GM21576 (cell line): ENCODE measurements at regions not wholly inside any gene's neighbourhood (a gene's known extent, or its start where the extent isn't known, plus 50 kb on each side); places are given as distances from the start of the nearest gene placed in this dataset.
"Not testable (repeated sequence)": the region's sequence is repeated elsewhere in the genome, so short reads cannot be mapped to it uniquely, and the experiment has no call there.

ENCODE experiments used
- ATAC-seq: cut with Tn5 transposase; IDR thresholded peaks from one replicate; pipeline ENCODE4 v1.9.1; 2021; ENCODE audit warnings: mild to moderate bottlenecking, moderate library complexity; ENCODE audit not compliant: unreplicated experiment

GRCh38 chr17:70984873-70985272 lies 815.5 kb downstream of the KCNJ2 start:
- no peak for ATAC-seq

GRCh38 chr17:70987867-70988340 lies 818.6 kb downstream of the KCNJ2 start:
- no peak for ATAC-seq

GRCh38 chr17:70988622-70989021 lies 819.3 kb downstream of the KCNJ2 start:
- no peak for ATAC-seq

GRCh38 chr17:70989280-70989679 lies 819.9 kb downstream of the KCNJ2 start:
- no peak for ATAC-seq

- ATAC-seq: no peak
Observed at GRCh38 chr17:70994194-70994593, 824.9 kb downstream of the KCNJ2 start.

GRCh38 chr17:70995997-70996396 lies 826.7 kb downstream of the KCNJ2 start:
- ATAC-seq: no peak

- ATAC-seq: no peak
Observed at GRCh38 chr17:71003736-71004135, 834.4 kb downstream of the KCNJ2 start.

GRCh38 chr17:71004413-71004812 lies 835.1 kb downstream of the KCNJ2 start:
- no peak for ATAC-seq

- no peak for ATAC-seq
Observed at GRCh38 chr17:71011391-71011790, 842.1 kb downstream of the KCNJ2 start.

GRCh38 chr17:71019699-71020098 lies 850.4 kb downstream of the KCNJ2 start:
- ATAC-seq: no peak

GRCh38 chr17:71022758-71023157 lies 853.4 kb downstream of the KCNJ2 start:
- ATAC-seq: no peak

GRCh38 chr17:71023249-71024030 lies 854.1 kb downstream of the KCNJ2 start:
- no peak for ATAC-seq

GRCh38 chr17:71024172-71024571 lies 854.8 kb downstream of the KCNJ2 start:
- no peak for ATAC-seq

- ATAC-seq: no peak
Observed at GRCh38 chr17:71024969-71025368, 855.6 kb downstream of the KCNJ2 start.

- ATAC-seq: no peak
Observed at GRCh38 chr17:71029246-71029645, 859.9 kb downstream of the KCNJ2 start.

- not testable (repeated sequence) for ATAC-seq
Observed at GRCh38 chr17:71031286-71031685, 862.0 kb downstream of the KCNJ2 start.

- no peak for ATAC-seq
Observed at GRCh38 chr17:71032746-71033273, 863.5 kb downstream of the KCNJ2 start.

GRCh38 chr17:71033336-71033735 lies 864.0 kb downstream of the KCNJ2 start:
- ATAC-seq: no peak

- no peak for ATAC-seq
Observed at GRCh38 chr17:71035226-71035625, 865.9 kb downstream of the KCNJ2 start.

- ATAC-seq: no peak
Observed at GRCh38 chr17:71037386-71037785, 868.1 kb downstream of the KCNJ2 start.

- ATAC-seq: no peak
Observed at GRCh38 chr17:71039391-71039790, 870.1 kb downstream of the KCNJ2 start.

- ATAC-seq: no peak
Observed at GRCh38 chr17:71052971-71053370, 883.6 kb downstream of the KCNJ2 start.

- ATAC-seq: no peak
Observed at GRCh38 chr17:71055128-71055527, 885.8 kb downstream of the KCNJ2 start.
